Stimulated activated CD8-positive, alpha-beta memory T cell treated with anti-CD3 and anti-CD28 coated beads, Interleukin-4, amount 100 ng/mL, for 48 hours (primary cell): ENCODE measurements at regions not wholly inside any gene's neighbourhood (a gene's known extent, or its start where the extent isn't known, plus 50 kb on each side); places are given as distances from the start of the nearest gene placed in this dataset.
"Not testable (repeated sequence)": the region's sequence is repeated elsewhere in the genome, so short reads cannot be mapped to it uniquely, and the experiment has no call there.

Experiments used
- DNase-seq: peaks from one replicate; pipeline ENCODE4 v3.0.0-alpha.2; 2020

DNA sequence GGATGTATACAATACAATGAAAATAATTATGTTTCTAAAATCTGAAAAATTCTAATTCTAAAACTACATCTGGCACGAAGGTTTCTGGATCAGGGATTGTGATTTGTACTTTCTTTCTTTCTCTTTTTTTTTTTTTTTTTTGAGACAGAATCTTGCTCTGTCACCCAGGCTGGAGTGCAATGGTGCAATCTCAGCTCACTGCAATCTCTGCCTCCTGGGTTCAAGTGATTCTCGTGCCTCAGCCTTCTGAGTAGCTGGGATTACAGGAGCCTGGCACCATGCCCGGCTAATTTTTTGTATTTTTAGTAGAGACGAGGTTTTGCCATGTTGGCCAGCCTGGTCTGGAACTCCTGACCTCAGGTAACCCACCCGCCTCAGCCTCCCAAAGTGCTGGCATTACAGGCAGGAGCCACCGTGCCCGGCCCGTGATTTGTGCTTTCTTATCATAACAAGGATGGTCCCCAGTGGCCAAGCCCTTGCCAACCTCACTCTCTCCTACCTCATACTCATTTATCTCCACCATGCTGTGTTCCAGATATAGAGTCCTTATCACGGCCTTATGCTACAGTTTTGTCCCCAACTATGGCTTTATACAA lies 279.9 kb downstream of the QDPR start:
- DNase-seq: not testable (repeated sequence)

DNA sequence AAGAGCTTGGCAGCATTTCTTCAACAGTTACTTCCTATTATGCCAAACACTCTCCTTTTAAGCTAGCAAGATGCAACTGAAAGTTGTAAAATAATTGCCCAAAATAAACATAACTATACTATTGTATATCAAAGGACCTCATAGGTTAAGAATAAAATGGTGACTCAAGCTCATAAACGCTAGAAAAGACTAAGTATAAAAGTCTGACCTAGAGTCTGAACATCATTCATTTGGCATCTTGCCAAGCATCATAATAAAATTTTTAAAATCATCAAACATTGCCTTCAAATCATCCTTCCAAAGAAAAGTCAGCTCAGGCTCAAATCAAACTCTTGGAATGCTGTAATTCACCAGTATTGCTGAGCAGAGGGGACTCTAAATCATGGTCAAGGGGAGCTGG lies 281.2 kb downstream of the QDPR start:
- DNase-seq: no peak

DNA sequence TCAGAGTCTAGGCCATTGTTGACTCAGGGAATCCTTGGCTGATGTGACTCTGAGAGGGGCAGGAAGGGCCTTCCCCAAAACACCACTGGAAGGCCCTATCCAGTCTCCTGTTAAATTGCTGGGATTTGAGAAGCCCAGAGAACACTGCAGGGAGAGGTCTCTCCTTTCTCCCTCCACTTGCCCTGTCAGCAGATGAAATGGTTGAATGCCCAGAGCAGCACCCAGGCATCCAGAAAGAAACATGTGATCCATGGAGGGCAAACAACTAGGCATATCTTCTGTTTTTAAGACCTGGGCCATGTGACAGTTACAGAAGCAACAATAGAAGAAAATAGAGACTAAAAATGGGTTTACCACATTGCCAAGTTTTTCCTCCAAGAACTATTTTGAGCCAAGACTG lies 291.1 kb downstream of the QDPR start:
- no peak for DNase-seq

DNA sequence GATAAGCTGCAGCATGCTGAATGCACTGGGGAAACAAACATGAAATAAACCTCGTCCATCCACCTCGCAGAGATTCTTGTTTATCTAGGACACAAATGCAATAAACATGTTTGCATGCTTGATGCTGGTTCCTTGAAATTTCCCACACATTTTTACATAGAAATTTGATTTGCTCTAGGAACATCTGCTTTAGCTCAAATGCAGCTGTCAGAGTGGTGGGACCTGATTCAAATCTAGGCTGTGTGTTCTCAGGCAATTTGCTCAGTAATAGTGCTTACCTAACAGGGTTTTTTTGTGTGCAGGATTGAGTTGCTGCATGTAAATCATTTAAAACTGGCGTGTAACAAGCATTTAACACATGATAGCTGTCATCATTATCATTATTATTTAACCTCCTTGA lies 293.1 kb downstream of the QDPR start:
- DNase-seq: no peak

DNA sequence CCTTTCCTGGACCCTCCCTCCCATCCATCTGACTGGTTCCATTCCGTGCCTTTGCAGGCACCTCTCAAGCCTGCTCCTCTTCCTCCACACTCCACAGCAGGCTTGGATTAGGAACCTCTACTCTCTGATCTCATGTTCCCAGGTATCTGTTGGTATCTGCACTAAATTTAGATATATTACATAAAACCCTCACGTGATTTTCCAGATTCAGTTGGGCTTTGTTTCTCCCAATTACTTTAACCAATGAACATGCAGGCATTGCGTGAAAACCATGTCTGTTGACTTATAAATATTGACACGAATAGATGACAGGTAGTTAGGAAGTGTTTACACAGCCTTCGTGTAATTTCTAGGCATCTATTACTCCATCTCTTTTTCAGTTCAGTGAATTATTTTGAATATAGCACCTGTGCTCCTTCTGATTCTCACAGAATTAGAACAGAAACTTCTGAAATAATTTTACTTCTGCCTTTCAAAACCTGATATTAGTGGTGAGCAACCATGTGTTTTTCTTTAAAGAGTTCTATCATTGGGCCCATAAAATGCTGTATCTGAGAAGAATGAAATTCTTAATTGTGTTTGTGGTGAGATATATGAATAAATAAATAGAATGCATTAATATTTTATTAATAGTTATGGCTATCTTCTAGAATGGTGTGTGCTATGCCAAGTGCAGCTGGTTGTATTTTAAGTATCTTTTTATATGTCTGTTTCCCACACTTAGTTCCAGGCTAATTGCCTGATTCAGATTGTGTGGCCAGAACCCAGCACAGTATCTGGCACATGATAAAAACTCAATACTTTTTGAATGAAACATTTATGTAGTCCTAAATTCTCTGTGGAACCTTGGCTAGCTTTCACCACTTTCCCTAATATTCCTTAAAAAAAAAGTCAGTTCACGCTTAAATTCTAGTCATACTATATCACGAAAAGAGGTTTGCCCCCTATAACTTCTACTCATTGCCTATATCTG lies 304.8 kb downstream of the QDPR start:
- no peak for DNase-seq

DNA sequence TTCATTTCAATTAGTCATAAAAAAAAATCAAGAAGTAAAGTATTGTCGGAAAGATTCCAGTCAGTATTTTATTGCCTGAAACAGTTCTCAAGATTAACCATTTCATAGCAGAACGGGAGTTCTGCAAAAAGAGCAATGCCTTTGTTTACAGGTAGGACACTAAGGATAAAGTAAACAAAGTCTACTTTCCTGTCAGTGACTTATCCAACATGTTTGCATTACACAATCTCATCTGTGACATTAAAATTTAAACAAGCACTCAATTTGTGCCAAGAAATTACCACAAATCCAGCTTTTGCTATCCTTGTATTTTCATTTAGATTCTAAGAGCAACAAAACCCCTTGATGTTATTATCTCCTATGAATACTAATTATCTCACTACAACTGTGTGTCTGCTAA lies 306.5 kb upstream of the LDB2 start:
- no peak for DNase-seq

DNA sequence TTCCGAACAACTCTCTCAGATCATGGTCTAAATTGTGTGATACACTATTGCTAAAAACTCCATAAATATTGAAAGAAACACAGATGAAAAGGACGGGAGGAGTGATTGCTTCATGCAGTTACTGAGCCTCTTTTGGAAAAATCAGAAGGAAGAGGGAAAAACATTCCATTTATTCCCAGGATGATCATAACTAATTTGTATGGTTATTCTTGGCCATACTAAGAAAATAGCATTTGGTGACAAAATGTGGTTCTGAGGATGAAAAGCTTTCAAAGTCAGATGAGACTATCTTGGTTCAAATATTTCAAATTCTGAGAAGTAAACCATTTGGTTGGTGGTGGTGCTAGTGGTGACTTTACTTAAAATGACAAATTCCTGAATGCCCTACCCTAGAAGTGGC lies 305.4 kb upstream of the LDB2 start:
- DNase-seq: no peak

DNA sequence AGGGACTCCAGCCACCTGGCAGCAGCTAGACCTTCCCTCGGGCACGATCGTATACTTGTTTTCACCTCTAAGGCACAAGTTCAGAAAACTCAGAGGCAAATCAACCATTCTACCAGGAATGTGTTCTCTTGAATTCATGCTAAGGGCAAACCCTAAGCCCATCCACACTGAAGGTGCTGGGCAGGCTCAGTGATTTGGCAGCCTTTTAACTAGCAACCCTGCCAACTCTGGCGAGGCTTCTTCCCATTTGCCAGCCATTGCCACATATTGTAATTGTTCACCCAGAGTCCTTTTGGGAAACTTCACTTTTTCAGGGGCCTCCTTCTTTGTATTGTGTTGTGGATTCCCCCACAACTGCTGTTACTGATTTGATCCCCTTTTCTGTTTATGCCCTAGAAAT lies 298.6 kb upstream of the LDB2 start:
- DNase-seq: no peak

DNA sequence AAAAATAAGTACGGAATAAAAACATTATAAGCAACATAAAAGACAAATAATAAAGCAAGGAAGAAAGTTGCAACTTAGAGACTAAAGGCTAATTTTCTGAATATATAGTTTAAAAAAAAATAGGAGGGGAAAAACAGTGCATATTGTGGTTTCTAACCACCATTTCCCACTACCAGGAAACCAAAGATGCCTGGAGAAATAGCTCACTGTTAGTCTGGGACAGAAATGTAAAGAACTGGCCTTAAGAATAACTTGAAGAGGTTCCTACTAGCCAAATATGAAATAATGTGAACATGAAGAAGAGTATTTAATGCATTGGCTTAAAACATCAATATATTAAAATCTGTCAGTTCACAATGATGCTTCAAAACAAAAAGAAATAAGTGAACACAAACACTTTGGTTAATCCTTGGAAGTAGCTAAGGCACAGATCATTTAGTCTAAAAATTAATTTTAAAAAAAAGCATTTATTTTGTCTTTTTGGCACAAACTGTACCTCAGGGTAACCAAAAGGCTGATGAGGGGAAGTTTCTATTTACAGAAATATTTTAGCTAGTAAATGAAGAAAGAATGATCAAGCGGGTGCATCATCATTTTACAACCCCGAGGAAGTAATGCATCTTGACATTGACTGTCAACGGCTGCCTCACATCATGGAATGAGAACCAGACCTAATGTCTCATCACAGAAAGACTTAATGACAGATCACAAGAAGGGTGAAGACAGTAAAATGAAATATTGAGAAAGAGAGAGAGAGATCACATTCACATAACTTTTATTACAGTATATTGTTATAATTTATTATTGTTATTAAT lies 297.2 kb upstream of the LDB2 start:
- DNase-seq: no peak

DNA sequence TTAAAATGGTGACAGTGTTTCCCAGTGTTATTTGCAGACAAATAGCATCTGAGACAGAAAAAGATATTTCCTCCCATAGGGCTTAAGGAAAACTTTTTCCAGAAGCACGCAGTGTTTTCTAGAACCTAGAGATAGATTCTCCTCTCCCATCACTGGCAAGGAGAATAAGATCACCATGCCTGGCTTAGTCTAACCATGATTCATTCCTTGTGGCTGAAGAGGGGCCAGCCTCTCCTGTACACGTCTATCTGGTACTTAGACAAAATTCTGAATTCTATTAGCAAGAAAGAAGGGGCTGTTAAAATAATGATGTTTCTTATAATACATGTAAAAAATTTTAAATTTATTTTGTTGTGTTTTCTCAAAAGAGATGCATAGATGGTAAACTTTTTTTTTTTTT lies 296.1 kb upstream of the LDB2 start:
- no peak for DNase-seq

DNA sequence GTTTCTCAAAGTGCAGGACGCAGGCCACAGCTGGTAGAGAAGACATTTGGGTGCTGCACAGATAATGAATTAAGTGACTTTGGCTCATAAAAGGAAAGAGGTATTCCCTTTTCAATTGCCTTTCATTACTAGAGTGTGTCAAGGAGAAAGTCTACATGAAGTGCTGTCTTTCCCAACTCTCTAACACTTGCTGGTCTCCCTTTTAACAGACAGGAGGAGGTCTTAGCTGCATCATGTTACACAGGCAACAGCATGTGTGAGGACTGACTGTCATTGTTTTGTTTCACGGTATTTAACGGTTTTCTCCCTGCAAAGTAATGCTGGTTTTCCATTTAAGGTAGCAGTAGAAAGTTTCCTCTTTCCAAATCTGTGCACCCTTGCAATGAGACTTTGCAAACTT lies 291.3 kb upstream of the LDB2 start:
- DNase-seq: no peak

DNA sequence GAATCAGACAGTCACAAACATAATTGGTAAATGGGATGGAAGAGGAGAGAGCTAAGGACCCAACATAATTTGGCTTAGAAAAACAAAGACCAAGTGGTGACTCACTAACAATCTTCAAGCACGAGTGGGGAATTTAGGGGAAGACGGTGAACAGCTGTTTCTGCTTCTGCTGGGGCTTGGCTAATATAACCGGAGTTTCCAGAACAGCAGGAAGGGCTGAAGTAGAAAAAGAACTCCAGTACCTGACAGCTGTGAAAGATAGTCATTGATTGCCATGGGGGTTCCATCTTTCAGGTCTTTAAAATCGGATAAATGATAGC lies 290.9 kb upstream of the LDB2 start:
- DNase-seq: no peak

DNA sequence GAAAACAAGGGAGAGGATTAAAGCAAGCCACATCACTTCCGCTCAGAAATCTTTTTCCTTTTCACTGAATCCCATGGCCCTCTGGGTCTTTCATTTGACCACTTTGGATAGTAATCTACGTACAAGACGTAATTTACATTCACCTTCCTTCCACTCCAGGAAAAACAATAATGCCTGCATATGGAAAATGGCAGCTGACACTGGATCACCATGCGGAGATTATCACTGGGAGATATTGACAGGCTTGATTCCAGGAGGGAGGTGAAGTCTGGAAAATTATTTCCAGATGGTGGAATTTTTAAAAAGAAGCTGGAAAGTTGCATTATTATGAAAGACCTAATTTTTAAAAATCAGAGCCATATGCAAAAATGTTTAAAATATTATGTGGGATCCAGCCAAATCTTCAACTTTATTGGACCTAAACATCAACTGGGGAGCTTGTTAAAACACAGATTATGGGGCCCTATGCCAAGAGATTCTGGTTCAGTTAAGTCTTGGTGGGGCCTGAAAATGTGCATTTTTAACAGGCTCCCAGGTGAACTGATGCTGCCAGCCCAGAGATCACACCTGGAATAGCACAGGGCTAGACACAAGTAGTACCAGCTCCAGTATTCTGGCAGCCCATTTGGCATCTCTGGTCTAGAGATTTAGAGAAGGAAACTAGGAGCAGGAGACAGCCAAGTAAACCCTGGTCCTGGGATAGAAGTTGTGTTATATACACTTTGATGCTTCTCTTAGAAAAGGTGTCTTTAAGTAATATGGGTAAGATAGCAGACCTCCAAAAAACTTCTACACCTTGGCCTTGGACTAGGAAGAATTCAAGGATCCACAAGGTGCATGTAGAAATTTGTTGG lies 290.3 kb upstream of the LDB2 start:
- DNase-seq: no peak

DNA sequence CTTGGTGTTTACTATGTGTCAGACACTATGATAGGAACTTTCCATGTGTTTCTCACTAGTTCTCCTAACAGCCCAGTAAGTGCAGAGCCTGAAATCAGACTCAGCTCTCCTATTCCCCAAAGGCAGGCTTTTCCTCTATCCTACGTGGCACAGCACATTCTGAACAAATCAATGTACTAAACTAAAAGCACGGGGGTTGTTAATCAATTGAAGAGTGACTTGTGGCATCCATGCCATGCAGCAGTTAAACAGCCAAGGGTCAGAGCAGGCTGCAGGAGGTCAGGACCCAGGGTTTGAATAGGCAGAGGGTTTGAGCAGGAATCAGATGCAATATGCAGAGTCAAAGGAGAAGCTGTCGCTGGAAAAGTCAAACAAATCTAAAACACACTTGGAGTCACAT lies 289.7 kb upstream of the LDB2 start:
- DNase-seq: no peak

DNA sequence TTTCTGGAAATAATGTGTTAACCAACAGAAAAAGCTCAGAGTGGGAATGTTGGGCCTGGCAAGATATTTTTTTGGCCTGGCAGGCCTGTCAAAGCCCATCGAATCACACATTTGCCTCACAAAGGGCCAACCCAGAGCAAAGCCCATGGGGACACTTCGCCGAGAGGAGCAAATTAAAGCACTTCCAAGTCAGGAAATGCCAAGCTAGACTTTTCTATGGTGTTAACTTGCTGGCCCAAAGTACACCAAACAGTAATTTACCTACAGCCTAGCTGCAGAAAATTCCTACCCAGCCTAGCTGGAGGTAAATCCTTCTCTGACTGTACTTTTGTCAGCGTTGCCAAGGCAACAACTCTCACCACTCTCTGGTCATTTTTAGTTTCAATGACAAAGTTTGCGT lies 288.6 kb upstream of the LDB2 start:
- DNase-seq: no peak

DNA sequence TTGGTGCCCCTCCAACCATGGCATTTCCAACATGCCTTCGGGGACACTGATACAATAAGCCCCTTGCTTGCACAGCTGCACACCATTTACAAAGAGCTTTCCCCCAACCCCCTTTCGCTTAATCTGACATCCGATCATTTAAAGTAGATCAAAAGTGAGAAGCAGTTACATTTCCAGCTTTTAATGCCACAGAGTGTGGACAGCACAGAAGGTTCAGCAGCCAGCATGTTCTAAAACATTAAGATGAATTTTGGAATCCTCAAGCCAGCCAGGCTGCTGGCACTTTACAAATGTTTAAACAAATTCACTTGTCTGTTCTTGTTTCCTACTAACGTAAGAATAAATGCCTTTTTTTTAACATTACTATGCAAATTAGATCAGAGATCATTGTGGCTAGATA lies 284.4 kb upstream of the LDB2 start:
- DNase-seq: no peak

DNA sequence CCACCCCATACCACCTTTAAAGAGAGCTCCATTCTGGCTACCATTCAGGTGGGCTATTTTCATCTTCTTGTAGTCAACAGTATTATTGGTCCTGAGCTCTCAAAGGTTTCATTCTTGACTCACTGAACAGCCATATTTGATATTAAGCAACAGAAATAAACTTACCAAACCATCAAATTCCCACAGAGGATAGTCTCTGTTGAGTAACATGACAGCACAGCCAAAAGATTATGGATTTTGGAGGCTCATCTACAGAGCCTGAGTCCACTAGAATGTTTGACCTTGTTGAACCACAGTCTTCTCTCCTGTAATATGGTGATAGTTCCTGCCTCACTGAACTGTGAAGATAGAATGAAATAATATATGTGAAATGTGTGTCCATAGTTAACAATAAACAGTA lies 276.3 kb upstream of the LDB2 start:
- DNase-seq: no peak

DNA sequence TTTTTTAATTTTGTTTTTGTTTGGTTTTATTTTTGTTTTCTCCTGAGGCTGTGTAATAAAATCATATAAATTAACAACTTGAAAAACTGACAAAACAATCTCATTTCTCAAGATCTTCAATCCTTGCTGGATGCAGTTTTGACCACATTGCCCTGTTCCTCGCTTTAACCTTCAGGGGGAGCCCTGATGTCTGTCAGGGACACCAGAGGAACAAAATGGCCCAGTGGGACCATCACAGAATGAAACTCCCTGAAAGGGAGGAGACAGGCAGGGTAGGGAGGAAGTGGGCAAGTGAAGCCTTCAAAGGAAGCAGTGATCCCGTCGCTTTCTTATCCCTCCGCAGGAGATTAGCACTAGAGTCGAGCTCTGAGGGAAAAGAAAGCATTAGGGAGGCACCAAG lies 274.9 kb upstream of the LDB2 start:
- DNase-seq: no peak

DNA sequence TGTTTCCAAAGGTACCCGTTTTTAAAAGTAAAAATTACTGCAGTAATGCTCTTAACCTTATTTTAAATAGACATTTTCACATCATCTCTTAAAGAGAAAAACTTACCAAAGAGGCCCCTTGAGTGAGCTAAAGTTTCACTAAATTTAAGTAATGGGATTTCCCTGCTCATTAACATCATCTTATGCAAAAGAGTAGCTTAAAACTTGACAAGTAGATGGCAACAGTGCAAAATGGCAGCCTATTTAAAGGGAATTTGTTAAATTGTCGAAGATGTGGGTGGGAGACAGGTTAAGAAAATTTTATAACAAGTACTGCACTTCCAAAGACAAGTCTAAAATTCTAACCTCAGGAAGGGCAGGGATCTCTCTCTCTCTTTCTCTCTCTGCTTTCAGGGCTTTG lies 271.7 kb upstream of the LDB2 start:
- no peak for DNase-seq

DNA sequence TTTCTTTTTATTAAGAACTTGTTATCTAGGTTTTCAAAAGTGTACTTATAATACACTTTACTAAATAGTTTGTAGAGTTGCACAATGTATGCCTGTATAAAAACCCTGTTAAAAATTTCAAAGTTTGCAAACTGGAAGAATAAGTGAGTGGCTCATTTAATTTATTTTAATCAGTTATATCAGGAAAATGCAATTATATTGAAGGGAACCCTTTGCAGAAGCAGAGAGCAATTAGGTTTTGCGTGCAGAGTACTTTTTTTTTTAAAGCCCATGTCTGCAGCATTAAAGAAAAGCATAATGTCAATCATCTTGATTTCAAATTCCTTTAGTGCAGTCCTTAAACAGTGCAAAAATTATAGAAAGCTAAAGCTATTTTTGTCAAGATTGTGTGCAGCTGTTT lies 271.3 kb upstream of the LDB2 start:
- DNase-seq: no peak

DNA sequence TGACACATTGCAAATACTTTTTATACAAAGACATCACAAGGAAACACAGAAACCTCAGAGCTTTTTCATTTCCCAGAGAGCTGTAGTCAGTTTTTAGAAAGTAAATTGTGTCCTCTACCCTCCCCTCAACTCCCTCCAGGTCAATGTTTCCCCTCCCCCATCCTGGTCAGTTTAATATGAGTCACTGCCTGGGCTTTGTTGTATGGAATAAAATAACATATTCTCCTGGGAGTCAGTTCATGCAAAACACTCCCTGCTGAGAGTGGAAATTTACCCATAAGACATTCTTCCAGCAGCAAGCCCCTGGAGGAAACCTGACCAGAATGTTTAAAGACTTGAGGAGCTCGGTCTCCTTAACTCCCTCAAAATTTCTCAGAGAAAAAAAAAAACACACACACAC lies 270.1 kb upstream of the LDB2 start:
- no peak for DNase-seq

DNA sequence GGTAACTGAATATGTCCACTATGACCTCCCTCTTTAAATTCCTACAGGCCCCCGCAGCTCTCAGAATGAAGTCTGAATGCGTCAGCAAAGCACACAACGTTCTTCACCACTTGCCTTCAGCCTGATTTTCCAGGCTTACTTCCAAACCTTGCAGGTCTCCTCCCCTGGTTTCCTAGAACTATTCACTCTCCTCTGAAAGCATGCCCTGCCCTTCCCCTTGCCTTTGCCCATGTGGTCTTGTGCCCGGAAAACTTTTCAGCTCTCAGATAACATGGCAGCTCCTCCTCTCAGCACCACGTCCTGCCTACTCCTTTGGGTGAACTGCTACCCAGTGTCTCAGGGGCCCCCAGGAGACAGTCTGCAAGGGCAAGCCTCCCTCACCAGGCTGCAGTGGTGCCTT lies 268.5 kb upstream of the LDB2 start:
- DNase-seq: no peak

DNA sequence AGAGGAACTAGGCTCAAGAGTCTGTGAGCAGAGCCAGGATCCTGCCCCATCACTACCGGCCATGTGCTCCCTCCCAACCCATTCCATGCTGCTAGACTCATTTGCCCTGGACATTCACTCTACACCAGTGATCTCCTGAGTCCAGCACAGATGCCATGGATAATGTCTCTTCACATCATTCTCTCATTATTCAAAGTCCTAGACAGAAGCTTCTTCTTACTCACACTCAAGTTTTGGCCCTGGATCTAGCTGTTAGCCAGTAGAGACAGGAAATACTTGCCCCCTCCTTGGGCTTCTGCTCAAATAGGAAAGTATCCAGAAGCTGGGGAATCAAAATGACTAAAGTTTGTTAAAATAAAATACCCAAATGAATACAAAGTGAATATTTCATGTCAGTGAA lies 266.8 kb upstream of the LDB2 start:
- DNase-seq: no peak
